ENCODE measurements at regions not wholly inside any gene's neighbourhood (a gene's known extent, or its start where the extent isn't known, plus 50 kb on each side); places are given as distances from the start of the nearest gene placed in this dataset.

DNA sequence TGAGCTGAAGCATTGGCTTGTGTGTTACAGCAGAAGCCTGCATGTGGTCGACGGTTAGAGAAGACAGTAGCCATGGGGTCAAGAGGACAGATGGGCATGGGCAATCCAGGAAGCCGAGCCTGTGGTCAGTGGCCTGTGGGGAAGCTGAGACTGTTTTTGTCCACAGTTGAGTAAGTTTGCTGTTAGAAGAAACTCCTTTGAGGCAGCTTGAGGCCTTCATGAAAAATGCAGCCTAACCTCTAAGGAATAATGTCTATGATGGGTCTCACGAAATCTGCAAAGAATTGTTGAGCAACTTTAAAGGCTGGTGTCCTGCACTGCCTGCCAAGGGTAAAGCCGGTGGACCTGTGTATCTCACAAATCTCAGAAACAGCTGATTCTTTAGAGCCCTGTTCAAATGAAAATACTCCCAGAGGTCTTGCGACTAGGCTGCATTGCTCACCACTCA, 322.4 kb downstream of the SETD4 start:
- no peak for TF ChIP-seq CTCF (IDR thresholded peaks at IDR 0.05)
- TF ChIP-seq POLR2A (IDR thresholded peaks at IDR 0.05): no peak
